Activated CD8-positive, alpha-beta memory T cell treated with anti-CD3 and anti-CD28 coated beads for 36 hours (primary cell): ENCODE measurements at regions not wholly inside any gene's neighbourhood (a gene's known extent, or its start where the extent isn't known, plus 50 kb on each side); places are given as distances from the start of the nearest gene placed in this dataset.

Experiments used
- CTCF ChIA-PET: fragments of 350-600 bp; sonication (Branson Sonifier 250); formaldehyde crosslinking; loops from one replicate; lab custom pipeline; 2021; ENCODE audit warnings: antibody characterized with exemption; lab: Charles Lee
- POLR2A ChIA-PET: fragments of 350-600 bp; sonication (Branson Sonifier 250); formaldehyde crosslinking; loops from one replicate; lab custom pipeline; 2021; ENCODE audit warnings: antibody characterized with exemption; lab: Charles Lee

- ChIA-PET POLR2A (no interaction called here), CTCF (no interaction called here)
These were observed 539.7 kb downstream of the PLXDC2 start for GRCh38 chr10:20355915-20356314.

GRCh38 chr10:20355011-20355410, 538.8 kb downstream of the PLXDC2 start:
- CTCF ChIA-PET, result no interaction called here
- POLR2A ChIA-PET, result no interaction called here

GRCh38 chr10:20354166-20354565, 537.9 kb downstream of the PLXDC2 start:
- ChIA-PET POLR2A (no interaction called here), CTCF (no interaction called here)

- POLR2A ChIA-PET, result no interaction called here
These were observed 534.3 kb downstream of the PLXDC2 start for GRCh38 chr10:20350509-20350908.

GRCh38 chr10:20343036-20343435, 526.8 kb downstream of the PLXDC2 start:
- POLR2A ChIA-PET, result no interaction called here
- CTCF ChIA-PET, result no interaction called here

More at GRCh38 chr10:20350509-20350908, 534.3 kb downstream of the PLXDC2 start:
- CTCF ChIA-PET, result no interaction called here
